Stimulated activated CD4-positive, alpha-beta T cell treated with anti-CD3 and anti-CD28 coated beads, Interleukin-4, amount 100 ng/mL, for 48 hours (primary cell): ENCODE measurements at regions not wholly inside any gene's neighbourhood (a gene's known extent, or its start where the extent isn't known, plus 50 kb on each side); places are given as distances from the start of the nearest gene placed in this dataset.

Experiments
- DNase-seq, 2 donors: peaks; one replicate each; pipeline ENCODE4 v3.0.0-alpha.2; 2020; ENCODE audit warnings: low read depth in 2 of 2

DNA sequence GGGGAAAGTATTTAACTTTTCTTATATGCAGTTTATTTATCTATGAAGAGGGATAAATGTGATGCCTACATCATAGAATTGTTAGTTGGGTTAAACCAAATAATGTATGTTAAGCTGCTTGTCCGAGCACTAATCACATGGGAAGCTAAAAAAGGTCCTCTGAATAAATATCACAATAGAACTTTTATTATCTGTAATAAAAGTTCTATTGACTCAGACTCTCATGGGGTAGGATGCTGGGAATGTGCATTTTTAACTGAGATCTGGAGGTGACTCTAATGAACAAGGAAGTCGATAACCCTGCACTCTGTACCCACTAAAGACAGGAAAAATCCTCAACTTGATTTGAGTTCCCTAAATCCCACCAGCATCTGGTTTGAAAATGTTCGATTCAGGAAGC, 205.9 kb upstream of the IL12B start:
- DNase-seq: no peak

DNA sequence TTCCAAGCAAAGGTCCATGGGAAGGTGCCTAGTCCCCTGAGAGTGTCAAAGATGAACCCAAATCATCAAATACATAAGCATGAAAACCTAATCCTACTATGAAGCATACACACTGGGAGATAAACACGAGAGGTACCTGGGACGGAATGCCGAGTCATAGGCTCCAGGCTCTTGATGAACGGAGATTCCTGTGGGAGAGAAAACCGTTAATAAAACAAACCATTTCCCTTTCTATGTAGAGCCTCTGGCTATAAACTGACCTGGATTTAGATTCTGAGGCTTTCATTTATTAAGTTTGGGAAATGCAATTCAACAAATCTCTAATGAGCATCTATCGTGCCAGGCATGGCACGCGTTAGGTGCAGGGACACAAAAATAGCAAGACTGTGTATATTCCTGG, 206.4 kb upstream of the IL12B start:
- no peak for DNase-seq

DNA sequence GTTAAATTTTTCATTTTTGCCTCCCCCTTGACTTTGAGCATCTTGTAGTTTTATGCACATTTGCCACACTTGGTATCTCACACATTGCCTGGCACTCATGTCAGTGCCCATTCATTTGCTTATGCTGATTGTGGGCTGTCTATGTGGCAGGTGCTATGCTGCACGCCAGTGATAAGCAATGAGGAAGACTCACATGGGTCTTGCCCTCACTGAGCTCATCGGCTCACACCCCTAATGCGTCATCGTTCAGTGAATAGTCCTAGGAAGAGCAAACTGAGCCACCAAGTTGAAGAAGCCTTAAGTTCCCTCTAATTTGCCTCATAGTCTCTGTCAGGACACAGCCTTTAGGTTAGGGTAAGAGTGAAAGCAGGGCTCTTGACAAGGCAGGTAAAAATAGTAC, 209.4 kb upstream of the IL12B start:
- DNase-seq: no peak

DNA sequence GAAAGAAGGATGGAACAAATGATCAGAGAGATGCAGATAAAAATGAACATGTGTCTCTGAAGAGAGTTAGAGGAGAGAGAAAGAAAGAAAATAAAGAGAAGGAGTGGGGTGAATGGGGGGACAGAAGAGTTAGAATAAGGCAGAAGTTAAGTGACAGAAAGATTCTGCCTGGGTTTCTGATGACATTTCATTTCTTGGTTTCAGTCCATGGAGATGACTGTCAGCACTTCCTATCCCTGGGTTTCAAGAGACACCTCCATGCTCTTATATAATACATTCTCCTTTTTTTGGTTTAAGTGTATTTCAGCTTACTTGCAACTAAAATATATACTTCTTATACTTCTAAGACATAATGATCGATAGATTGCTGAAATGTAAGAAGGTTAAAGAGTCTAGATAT, 213.0 kb upstream of the IL12B start:
- no peak for DNase-seq

DNA sequence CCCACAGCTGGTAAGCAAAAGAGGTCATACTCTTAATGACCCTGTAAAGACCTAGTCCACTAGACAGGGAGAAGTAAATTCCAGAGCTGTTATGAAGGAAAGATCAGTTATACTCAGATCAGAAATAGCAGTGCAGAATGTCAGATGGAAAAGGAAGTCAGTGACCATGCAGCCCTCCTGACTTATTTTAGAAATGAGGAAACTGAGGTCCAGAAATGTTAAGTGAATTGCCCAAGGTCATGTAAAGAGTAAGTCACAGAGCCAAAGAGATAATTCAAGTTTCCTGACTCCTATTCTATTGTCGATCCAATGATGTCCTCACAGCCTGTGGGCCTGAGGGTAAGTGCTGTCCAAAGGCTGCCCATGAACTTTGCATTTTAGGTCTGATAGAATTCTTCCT, 214.9 kb upstream of the IL12B start:
- DNase-seq: no peak

DNA sequence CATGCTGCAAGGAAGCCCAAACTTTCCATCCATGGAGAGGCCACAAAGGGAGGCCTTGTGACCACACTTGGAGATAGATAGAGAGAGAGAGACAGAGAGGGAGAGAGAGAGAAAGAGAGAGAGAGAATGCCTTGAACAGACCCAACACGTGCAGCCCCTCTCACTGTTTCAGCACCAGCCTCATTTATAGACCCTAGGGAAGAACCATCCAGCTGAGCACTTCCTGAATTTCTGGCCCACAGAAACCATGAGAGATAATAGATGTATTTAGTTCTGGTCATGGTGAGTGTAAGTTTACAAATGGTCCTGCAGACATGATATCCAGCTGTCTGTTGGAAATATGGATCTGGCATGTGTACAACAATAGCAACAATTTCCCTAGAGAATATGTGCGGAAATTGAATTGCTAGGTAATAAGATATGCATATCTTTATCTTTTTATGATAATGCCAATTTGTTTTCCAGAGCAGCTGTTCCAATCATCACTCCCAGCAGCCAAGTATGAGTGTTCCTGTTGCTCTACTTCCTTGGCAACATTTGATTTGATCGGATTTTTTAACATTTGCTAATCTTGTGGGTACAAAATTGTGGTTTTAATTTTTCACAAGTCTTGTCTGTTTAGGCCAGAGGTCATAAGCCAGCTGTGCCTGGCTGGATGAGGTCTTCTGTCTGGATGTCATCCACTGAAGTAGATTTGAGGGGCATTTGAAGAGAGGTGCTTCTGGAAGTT, 217.3 kb upstream of the IL12B start:
- no peak for DNase-seq

DNA sequence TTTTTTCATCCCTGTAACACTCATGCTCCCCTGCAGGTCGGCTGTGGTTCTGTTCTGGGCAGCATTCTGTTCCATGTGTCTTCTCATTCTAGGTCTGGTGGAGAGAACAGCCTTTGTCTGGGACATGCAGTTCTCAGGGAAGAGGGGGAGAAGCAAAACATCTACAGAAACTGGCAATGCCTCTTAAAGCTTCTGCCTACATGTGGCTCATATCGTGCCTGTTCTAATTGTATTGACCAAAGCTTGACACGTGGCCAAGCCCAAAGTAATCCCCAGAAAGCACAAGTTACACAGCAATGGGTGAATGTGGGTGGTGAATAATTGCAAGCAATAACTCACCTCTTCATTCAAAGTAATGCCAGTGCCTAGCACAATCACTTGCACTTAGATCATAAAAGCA, 218.2 kb upstream of the IL12B start:
- no peak for DNase-seq

DNA sequence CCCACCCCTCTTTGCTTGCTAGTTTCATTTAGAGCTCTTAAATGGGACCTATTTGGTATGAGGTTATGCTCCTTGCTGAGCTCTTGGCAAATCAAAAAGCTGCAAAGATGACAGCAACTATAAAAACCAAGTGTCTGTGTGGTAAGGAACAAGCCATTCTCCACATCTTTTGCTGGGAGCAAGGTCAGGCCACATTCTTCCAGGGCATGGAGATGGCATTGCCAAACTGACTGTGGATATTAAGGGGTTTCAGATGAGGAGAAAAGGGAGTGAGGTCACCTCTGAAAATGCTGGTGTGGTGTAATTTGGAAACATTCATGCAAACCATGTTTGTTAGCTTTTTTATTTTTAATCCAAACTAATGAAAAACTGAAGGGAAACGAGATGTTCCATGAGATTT, 218.8 kb upstream of the IL12B start:
- DNase-seq: no peak

DNA sequence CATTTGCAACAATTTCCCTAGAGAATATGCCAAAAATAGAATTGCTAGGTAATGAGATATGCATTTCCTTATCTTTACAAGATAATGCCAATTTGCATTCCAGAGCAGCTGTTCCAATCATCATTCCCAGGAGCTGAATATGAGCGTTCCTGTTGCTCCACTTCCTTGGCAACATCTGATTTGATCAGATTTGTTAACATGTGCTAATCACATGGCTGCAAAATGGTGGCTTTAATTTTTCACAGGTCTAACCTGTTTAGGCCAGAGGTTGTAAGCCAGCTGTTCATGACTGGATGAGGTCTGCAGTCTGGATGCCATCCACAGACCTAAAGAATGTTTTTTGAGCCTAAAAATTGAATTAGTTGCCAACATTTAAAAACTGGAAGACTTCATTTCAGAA, 220.7 kb upstream of the IL12B start:
- DNase-seq: no peak

DNA sequence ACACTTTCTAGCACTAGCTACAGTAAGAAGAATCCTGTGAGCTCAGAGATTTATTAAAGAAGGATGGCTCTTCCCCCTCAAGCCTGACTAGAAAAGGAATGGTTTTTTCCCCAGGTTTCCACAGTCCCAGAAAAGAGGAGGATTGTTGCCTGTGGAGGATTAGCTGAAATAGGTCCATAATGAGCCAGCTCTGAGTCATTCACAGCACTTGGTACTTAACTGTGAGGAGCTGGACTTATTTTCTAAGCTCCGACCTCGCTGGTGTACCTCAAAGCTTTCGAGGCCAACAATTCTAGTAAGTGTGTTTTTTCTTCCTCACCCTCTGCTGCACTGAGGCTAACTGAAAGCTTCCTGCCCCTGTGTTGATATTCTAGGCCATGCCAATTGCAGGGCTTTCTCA, 222.5 kb upstream of the IL12B start:
- no peak for DNase-seq

DNA sequence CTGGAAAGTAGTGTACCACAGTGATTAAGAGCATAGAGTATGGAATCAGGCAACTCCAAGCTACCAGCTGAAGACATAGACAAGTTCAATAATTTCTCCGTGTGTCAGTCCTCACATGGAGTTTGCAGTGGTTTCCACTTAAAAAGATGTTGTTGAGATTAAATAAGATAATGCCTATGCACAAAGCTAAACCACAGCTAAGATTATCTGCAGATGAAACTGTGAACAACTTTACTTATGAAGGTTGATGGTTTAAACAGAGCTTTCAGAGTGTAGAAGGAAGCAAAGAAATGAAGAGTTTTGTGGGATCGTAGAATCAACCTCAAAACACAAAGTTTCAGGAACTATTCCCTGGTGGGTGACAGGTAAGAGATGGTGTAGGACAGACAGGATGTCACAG, 223.5 kb upstream of the IL12B start:
- no peak for DNase-seq

DNA sequence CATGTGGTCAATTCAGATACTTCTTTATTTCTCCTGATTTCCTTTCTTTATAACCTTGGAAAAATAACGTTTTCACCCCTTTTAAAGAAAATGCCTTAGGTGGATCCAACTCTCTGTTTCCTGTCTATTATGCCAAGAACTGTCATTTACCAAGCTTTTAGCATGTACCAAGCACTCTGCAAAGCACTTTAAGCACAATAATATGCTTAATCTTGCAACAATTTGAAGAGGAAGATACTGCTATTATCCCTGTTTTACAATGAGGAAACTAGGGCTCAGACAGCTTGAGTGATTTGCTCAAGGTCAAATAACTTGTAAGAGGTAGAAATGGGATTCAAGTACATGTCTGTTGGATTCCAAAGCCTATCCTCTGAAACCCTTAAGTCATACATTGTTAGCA, 224.8 kb upstream of the IL12B start:
- DNase-seq: no peak

DNA sequence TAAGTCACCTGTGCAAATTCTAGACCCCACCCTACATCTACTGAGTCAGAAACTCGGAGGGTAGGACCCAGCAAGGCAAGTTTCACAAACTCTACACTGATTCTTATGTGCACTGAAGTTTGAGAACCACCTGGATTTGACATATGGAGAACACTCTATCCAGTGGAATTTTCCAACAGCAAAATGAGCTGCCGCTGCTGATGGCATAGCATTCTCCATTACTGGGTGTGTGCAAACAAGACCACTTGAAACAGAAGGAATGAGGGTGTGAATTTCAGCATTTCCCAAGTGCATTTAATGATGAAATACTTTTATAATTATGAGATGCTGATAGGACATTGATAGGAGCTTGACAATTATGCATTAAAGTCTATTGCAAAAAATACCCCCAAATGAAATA, 229.1 kb upstream of the IL12B start:
- no peak for DNase-seq

DNA sequence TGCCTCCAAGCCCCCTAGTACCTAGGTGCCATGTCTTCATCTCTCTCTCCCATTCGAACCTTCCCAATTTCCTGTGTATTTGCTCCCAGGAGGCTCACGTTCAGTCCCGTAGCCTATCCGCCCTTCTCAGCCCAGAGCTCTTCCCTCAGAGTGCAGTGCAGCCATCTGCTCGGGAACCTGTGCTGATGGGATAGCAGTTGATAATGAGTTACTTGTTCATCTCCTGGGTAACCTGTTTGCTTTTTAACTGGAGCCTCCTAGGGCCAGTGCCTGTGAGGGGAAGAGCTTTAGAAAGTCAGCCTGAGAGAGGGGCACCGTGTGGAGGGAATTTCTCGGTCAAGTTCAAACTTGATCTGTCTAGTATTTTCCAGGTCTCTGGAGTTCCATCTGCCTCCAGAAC, 229.8 kb upstream of the IL12B start:
- DNase-seq: no peak

DNA sequence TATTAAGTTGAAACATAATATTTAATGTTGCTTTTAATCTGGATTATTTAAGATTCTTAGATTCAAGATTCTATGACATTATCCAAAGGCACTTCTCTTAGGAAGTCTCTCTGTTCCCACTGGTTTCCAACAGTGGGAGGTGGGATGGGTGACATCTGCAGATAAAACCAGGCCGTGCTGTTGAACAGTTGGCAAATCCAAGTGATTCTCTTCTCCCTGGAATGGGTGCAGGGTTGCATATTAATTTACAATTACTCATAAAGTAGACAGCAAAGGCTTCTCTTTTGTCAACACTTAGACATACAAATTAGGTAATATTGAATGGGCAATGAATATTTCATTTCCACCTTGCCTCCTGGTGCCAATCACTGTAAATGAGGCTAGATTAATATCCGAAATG, 233.7 kb upstream of the IL12B start:
- no peak for DNase-seq

DNA sequence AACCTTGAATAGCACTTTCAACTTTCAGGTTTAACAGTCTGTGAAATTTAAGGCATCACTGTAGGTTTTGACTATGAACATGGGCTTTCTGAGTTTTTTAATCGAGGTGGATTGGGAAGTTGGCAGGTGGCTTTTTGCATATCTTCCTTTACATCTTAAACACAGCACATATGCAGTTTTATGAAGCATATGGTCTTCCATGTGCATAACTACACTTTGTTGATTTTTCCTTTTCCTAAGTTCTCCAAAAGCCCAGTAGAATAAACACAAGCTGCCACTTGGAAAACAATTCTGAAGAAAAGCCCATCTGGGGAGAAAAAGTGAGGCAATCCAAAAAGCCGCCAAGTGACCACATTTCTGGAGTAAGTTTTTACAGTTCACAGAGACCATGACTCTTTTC, 236.5 kb upstream of the IL12B start:
- no peak for DNase-seq

DNA sequence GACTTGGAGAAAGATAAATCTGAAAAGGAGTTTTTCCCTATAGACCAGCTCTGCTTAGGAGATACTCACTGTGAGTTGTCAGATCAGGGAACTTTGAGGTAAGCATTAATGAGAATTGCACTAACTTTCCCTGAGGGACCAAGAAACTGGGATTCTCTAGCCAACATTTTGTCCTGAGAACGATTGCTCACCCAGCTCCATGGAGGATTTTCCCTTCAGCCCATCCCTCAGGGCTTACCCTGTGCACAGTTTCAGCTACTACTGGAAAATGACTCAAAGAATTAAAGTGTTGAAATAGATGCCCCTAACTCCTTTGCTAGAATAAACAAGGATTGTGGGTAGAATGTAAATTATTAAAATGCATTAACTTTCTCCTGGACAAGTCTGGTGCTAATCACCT, 237.2 kb upstream of the IL12B start:
- no peak for DNase-seq

DNA sequence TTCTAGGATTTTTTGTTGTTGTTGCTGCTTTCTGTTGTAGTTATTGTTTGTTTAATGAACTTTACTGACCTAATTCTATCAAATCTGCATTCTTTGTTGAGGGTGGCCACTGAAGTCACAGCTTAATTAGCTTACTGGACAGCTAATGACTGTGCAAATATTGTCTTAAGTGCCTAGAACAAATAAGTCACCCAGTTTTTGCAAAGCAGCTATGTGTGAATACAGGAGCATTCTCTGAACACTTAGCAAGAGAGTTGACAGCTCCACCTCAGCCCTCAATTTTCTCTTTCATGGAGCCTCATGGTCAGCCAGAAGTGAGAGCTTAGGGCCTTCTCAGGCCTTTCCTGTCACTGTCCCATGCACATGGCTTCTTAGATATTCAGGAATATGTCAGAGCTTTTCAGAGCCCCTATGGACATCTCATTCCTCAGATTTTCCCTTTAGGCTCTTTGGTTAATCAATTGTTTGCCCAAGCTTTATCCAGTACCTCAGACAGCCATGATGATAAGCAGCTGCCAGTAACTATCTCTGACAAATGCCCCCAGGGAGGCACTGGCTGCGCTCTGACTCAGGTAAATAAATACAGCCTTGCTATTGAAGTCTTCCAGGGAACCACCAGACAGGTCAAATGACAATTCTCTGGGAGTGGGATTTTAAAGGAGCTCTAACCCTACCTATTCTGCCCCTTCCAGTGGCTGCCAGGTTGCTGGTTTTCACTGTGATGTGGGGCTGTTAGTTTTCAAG, 241.4 kb upstream of the IL12B start:
- DNase-seq: no peak

DNA sequence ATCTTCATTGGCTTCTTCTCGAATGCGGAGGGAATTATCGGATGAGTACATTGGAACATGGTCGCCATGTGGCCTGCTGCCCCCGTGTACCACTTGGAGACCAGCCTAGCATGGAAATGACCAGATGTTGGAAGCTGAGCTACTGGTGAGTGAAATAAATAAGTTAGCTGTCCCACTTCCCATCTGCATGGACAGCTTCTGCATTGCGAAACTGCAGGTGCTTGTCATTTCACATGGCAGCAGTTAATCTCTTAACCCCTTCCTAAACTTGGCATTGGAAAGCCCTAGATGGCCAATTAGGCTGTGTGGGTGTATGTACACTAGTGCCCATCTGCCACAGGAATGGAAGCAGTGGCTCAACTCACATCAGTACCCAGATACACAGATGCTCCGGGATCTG, 246.6 kb upstream of the IL12B start:
- no peak for DNase-seq

DNA sequence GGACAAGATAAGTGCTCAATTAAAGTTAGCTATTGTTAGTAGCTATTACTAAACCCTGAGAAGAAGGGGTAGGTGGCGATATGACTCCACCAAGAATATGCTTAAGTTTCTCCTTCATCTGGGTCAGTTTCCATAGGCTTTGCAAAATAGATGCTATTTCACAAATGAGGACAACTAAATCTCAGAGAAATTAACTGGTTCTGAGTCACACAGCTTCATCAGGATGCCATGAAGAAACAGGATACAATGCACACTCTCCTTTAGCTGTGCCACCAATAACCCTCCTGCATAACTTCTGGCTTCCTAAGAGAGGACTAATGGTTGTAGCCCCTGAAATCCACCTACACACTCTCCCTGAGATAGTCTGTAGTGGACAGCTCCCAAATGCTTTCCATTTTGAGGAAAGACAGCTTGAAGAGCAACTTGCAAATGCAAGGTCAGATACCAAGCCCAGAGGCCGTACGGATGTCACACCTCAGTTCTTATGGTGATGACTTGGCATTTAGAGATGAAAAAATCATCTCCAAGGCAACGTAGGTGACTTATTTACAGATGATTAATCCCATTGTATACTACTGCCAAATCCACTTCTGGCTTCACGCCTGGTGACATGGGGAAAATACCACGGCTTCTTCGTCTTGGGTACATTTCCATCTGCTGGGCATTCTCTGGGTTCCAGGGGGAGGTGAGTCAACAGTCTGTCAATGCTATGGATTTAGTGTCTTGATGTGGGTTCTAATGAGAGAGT, 251.4 kb upstream of the IL12B start:
- DNase-seq: no peak

DNA sequence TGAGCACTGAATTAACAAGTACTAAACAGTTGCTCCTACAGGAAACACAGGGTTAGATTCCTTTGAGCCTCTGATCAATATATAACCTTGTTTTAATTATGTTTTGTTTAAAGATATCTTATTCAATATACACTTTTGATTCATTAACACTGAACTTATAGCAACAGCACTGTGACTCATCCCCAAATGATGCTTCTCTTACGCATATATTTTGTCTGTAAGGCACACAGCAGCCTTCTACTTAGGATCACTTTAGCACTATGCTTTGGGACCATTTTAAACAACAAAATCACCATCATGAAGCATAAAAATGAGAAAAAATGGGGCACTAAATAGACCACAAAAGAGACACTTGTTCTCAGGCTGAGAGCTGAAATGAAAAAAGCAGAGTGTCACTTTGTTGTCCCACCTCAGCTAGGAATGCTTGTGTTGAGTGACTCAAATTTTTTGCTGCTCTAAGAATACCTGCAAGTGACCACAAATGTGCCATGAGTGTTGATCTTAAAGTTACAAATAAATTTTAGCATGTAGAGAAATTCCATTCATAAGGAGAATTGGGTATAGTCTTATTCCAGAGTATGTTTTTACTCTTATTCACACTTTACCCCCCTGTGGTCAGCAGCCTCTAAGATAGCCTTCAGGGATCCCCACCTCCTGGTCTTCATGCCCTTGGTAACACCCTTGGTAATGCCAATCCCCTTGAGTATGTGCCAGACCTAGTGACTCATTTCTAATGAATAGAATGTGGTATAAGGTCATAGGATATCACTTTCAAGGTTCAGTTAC, 252.7 kb upstream of the IL12B start:
- no peak for DNase-seq

DNA sequence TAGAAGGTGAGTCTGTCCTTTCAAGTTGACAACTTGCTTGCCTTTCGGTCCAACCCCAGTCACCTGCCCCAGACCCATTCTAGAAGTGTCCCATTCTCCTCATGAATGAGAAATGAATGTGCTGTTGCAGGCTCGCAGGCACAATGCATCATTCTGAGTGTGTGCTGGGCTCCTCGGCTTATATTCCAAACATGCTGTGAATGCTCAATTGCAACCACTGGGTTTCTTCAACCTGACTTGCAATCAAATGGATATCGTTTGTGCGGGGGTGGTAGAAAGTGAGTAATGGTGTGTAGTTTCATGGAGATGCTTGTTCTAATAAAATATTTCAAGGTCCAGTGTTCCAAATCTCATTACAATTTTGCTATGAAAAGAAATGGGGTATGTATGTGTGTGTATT, 256.6 kb upstream of the IL12B start:
- no peak for DNase-seq
